ENCODE measurements at regions not wholly inside any gene's neighbourhood (a gene's known extent, or its start where the extent isn't known, plus 50 kb on each side); places are given as distances from the start of the nearest gene placed in this dataset.

DNA sequence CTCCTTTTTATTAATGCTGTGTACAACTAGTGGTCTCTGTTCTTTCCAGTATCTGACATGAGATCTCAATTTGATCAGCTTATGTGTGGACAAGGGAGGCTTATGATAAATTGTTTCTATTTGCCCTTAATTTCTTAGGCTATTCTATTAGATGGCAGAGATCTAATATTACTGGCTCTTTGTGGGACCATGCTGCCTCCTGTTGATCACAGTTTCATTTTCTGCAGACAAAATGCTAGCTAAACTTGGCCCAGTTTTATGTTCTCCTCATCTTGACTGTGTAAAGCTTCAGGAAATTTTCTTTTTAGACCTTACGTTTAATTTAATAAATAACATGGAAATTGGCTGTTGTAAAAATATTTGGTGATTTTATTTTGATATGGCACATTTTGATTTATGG is 627.1 kb upstream of the AADAT start:
- no peaks in the 10 kb centered on the region for H3K9me3 Mint-ChIP-seq (ENCODE audit: unreplicated experiment)
- H3K4me3 Mint-ChIP-seq (ENCODE audit: unreplicated experiment): no peak overlapping the region
- H3K36me3 Mint-ChIP-seq (ENCODE audit: unreplicated experiment): no peaks in the 10 kb centered on the region
- TF ChIP-seq, protein P1, sequence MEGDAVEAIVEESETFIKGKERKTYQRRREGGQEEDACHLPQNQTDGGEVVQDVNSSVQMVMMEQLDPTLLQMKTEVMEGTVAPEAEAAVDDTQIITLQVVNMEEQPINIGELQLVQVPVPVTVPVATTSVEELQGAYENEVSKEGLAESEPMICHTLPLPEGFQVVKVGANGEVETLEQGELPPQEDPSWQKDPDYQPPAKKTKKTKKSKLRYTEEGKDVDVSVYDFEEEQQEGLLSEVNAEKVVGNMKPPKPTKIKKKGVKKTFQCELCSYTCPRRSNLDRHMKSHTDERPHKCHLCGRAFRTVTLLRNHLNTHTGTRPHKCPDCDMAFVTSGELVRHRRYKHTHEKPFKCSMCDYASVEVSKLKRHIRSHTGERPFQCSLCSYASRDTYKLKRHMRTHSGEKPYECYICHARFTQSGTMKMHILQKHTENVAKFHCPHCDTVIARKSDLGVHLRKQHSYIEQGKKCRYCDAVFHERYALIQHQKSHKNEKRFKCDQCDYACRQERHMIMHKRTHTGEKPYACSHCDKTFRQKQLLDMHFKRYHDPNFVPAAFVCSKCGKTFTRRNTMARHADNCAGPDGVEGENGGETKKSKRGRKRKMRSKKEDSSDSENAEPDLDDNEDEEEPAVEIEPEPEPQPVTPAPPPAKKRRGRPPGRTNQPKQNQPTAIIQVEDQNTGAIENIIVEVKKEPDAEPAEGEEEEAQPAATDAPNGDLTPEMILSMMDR (IDR thresholded peaks at IDR 0.05; ENCODE audit: partially characterized antibody, unreplicated experiment): no peak
- no peaks in the 10 kb centered on the region for H3K4me1 Mint-ChIP-seq (ENCODE audit: low read depth, unreplicated experiment)
- no peaks in the 10 kb centered on the region for H3K27me3 Mint-ChIP-seq (ENCODE audit: unreplicated experiment)
- DNase-seq: no peak
- H3K27ac Mint-ChIP-seq (ENCODE audit: unreplicated experiment): no peak overlapping the region

DNA sequence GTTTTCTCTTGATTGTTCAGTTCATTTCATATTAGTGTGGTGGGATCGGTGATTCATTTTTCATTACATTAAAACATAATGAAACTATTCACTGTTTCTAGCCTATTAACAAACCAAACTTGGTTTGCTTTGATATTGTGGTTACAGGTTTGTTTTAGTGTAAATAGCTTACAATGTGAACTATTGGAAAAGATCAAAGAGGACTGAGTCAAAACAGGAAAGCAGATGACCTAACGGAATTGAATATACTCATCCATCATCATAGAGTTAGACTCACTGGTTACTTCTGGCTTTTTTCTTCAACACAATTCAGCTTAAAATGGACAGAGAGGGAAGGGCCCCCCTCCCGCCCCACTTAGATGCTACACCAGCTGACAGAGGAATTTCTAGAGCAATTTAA is 616.2 kb upstream of the AADAT start:
- Mint-ChIP-seq H3K27me3 (ENCODE audit: unreplicated experiment) (no peaks in the 10 kb centered on the region), H3K36me3 (ENCODE audit: unreplicated experiment) (no peaks in the 10 kb centered on the region), H3K4me1 (ENCODE audit: low read depth, unreplicated experiment) (peaks cover 3% of the 10 kb centered on the region), H3K4me3 (ENCODE audit: unreplicated experiment) (no peak overlapping the region), H3K27ac (ENCODE audit: unreplicated experiment) (no peak overlapping the region), H3K9me3 (ENCODE audit: unreplicated experiment) (no peaks in the 10 kb centered on the region)
- no peak for DNase-seq
- TF ChIP-seq, protein P1 (IDR thresholded peaks at IDR 0.05; ENCODE audit: partially characterized antibody, unreplicated experiment): no peak

DNA sequence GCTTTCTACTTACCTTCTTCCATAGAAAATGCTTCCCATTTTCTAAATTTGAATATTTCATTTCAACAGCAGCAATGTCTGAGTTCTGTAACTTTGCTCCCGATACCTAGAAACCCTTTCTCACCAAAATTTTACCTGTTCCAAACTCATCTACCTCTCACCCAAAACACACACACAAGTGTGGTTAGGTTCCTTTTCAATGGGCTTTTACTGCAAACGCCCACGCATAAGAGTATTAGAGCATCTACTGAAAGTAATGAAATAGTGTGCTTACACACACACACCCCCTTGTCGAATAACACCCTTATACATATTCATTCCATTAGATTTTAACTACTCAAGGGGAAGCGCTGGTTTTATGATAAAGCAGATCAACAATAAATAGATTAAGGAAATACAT is 610.3 kb upstream of the AADAT start:
- TF ChIP-seq, protein P1 (IDR thresholded peaks at IDR 0.05; ENCODE audit: partially characterized antibody, unreplicated experiment): no peak
- H3K27me3 Mint-ChIP-seq (ENCODE audit: unreplicated experiment): no peaks in the 10 kb centered on the region
- no peak overlapping the region for H3K27ac Mint-ChIP-seq (ENCODE audit: unreplicated experiment)
- no peak for DNase-seq
- no peak overlapping the region for H3K4me3 Mint-ChIP-seq (ENCODE audit: unreplicated experiment)
- no peaks in the 10 kb centered on the region for H3K36me3 Mint-ChIP-seq (ENCODE audit: unreplicated experiment)
- no peaks in the 10 kb centered on the region for H3K4me1 Mint-ChIP-seq (ENCODE audit: low read depth, unreplicated experiment)
- H3K9me3 Mint-ChIP-seq (ENCODE audit: unreplicated experiment): no peaks in the 10 kb centered on the region

DNA sequence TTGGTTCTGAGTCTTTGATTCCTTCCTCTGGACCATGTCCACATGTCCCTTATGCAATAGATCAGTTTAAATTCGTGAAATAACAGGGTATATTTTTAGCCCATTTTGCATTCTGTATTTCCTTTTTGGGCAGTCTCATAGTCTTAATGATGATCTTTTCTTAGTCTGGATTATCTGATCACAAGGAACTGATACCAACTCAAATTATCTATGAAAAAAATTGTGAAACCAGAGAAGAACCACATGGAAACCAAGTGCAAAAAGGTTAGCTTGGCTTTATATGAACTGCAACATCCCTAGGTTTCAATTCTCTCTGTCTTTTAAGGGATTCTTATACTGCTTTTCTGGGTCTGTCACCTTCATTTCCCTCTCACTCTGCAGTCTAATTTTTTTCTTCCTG is 608.6 kb upstream of the AADAT start:
- Mint-ChIP-seq H3K4me3 (ENCODE audit: unreplicated experiment) (no peak overlapping the region), H3K27ac (ENCODE audit: unreplicated experiment) (no peak overlapping the region), H3K9me3 (ENCODE audit: unreplicated experiment) (no peaks in the 10 kb centered on the region), H3K27me3 (ENCODE audit: unreplicated experiment) (no peaks in the 10 kb centered on the region), H3K36me3 (ENCODE audit: unreplicated experiment) (no peaks in the 10 kb centered on the region), H3K4me1 (ENCODE audit: low read depth, unreplicated experiment) (no peaks in the 10 kb centered on the region)
- DNase-seq: no peak
- TF ChIP-seq, protein P1 (IDR thresholded peaks at IDR 0.05; ENCODE audit: partially characterized antibody, unreplicated experiment): no peak

DNA sequence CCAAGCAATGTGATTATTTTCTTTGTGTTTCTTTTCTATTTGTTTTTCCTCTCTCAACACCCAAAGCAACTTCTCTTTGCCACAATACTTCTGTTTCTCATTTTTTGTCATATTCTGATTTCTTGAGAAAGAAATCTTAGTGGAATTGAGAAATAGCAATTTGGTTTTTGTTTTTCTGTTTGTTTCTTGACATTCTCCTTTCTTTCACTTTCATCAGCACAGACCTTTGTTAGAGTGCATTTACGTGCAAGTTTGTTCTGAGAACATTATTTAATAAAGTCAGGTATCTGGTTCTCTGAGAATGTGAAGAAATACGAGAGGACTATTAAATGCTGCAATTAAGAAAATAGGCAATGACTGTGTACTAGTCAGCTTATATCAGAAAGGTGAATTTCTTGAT is 608.1 kb upstream of the AADAT start:
- Mint-ChIP-seq H3K27ac (ENCODE audit: unreplicated experiment) (no peak overlapping the region), H3K36me3 (ENCODE audit: unreplicated experiment) (no peaks in the 10 kb centered on the region), H3K27me3 (ENCODE audit: unreplicated experiment) (no peaks in the 10 kb centered on the region), H3K9me3 (ENCODE audit: unreplicated experiment) (no peaks in the 10 kb centered on the region), H3K4me1 (ENCODE audit: low read depth, unreplicated experiment) (no peaks in the 10 kb centered on the region), H3K4me3 (ENCODE audit: unreplicated experiment) (no peak overlapping the region)
- TF ChIP-seq, protein P1 (IDR thresholded peaks at IDR 0.05; ENCODE audit: partially characterized antibody, unreplicated experiment): no peak
- no peak for DNase-seq
